ENCODE measurements at regions not wholly inside any gene's neighbourhood (a gene's known extent, or its start where the extent isn't known, plus 50 kb on each side); places are given as distances from the start of the nearest gene placed in this dataset.
"Not testable (repeated sequence)": the region's sequence is repeated elsewhere in the genome, so short reads cannot be mapped to it uniquely, and the experiment has no call there.

DNA sequence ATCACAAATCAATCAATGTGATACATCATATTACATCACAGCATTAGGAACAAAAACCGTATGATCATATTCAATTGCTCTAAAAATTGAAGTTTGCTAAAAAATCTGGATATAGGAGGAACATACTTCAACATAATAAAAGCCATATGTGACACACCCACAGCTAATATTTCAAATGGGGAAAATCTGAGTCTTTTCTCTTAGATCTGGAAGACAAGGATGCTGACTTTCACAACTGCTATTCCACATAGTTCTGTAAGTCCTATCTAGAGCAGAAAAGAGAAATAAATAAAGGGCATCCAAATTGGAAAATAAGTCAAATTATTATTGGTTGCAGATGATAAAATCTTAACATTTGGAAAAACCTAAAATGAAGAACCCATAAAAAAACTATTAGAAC is 256.8 kb upstream of the SGO1 start:
- TF ChIP-seq, protein P1, sequence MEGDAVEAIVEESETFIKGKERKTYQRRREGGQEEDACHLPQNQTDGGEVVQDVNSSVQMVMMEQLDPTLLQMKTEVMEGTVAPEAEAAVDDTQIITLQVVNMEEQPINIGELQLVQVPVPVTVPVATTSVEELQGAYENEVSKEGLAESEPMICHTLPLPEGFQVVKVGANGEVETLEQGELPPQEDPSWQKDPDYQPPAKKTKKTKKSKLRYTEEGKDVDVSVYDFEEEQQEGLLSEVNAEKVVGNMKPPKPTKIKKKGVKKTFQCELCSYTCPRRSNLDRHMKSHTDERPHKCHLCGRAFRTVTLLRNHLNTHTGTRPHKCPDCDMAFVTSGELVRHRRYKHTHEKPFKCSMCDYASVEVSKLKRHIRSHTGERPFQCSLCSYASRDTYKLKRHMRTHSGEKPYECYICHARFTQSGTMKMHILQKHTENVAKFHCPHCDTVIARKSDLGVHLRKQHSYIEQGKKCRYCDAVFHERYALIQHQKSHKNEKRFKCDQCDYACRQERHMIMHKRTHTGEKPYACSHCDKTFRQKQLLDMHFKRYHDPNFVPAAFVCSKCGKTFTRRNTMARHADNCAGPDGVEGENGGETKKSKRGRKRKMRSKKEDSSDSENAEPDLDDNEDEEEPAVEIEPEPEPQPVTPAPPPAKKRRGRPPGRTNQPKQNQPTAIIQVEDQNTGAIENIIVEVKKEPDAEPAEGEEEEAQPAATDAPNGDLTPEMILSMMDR (IDR thresholded peaks at IDR 0.05): no peak
- H3K9me3 ChIP-seq (replicated peaks in 1 of 2; ENCODE audit: control insufficient read depth in 1 of 2, insufficient read depth in 1 of 2, low read length in 2 of 2): peaks cover 9 to 10% of the 10 kb centered on the region in 2 donors
- no peak overlapping the region for H3K4me3 ChIP-seq (replicated peaks in 1 of 3; ENCODE audit: low read depth in 2 of 3, low read length in 3 of 3)
- H3K36me3 ChIP-seq (replicated peaks in 1 of 2; ENCODE audit: control insufficient read depth in 1 of 2, insufficient read depth in 2 of 2, low read length in 2 of 2): no peaks in the 10 kb centered on the region
- intact Hi-C loops (cut with micrococcal nuclease): no loop called here
- H4K20me1 ChIP-seq (ENCODE audit: insufficient read depth, low read length): no peaks in the 10 kb centered on the region
- H3K36me3 Mint-ChIP-seq: no peaks in the 10 kb centered on the region
- peaks cover 2 to 13% (median 6%) of the 10 kb centered on the region in 7 donors for H3K9me3 Mint-ChIP-seq
- H3K4me2 ChIP-seq (replicated peaks; ENCODE audit: extremely low read depth, low read length, poor library complexity, severe bottlenecking): no peak overlapping the region
- H3K4me3 Mint-ChIP-seq: no peak overlapping the region
- H3K27me3 Mint-ChIP-seq (ENCODE audit: low read depth in 3 of 3): no peaks in the 10 kb centered on the region
- no peaks in the 10 kb centered on the region for H3K79me2 ChIP-seq (ENCODE audit: insufficient read depth, low read length)
- H3K4me1 Mint-ChIP-seq: no peaks in the 10 kb centered on the region
- DNase-seq: no peak
- no peaks in the 10 kb centered on the region for H3K27me3 ChIP-seq (ENCODE audit: control insufficient read depth in 2 of 2, insufficient read depth in 2 of 2, low read length in 2 of 2)
- no peak overlapping the region for H3K9ac ChIP-seq (ENCODE audit: insufficient read depth, low read length, poor library complexity, severe bottlenecking)
- no peak overlapping the region for H2AFZ ChIP-seq (ENCODE audit: insufficient read depth, low read depth, low read length, poor library complexity, severe bottlenecking)
- H3K27ac ChIP-seq (ENCODE audit: low read depth in 1 of 2, low read length in 2 of 2): no peak overlapping the region
- no peaks in the 10 kb centered on the region for H3K4me1 ChIP-seq (ENCODE audit: control insufficient read depth in 1 of 2, insufficient read depth in 2 of 2, low read length in 2 of 2)
- H3K27ac Mint-ChIP-seq: no peak overlapping the region
- no CpG with 5 or more reads among the region's 1 CpG for WGBS (ENCODE audit: insufficient coverage)

DNA sequence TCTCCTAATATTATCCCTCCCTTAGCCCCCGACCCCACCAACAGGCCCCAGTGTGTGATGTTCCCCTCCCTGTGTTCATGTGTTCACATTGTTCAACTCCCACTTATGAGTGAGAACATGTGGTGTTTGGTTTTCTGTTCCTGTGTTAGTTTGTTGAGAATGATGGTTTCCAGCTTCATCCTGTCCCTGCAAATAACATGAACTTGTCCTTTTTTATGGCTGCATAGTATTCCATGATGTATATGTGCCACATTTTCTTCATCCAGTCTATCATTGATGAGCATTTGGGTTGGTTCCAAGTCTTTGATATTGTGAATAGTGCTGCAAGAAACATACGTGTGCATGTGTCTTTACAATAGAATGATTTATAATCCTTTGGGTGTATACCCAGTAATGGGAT is 241.3 kb upstream of the SGO1 start:
- DNase-seq; H3K4me3 ChIP-seq (replicated peaks in 1 of 3; ENCODE audit: low read depth in 2 of 3, low read length in 3 of 3); H3K36me3 Mint-ChIP-seq; H4K20me1 ChIP-seq (ENCODE audit: insufficient read depth, low read length); H3K4me1 ChIP-seq (ENCODE audit: control insufficient read depth in 1 of 2, insufficient read depth in 2 of 2, low read length in 2 of 2); H3K27me3 ChIP-seq (ENCODE audit: control insufficient read depth in 2 of 2, insufficient read depth in 2 of 2, low read length in 2 of 2); H3K27ac Mint-ChIP-seq; H3K9me3 ChIP-seq (replicated peaks in 1 of 2; ENCODE audit: control insufficient read depth in 1 of 2, insufficient read depth in 1 of 2, low read length in 2 of 2); intact Hi-C loops (cut with micrococcal nuclease); H3K4me1 Mint-ChIP-seq; H3K79me2 ChIP-seq (ENCODE audit: insufficient read depth, low read length); H3K4me2 ChIP-seq (replicated peaks; ENCODE audit: extremely low read depth, low read length, poor library complexity, severe bottlenecking); H3K27ac ChIP-seq (ENCODE audit: low read depth in 1 of 2, low read length in 2 of 2); H3K9ac ChIP-seq (ENCODE audit: insufficient read depth, low read length, poor library complexity, severe bottlenecking); H3K4me3 Mint-ChIP-seq; H2AFZ ChIP-seq (ENCODE audit: insufficient read depth, low read depth, low read length, poor library complexity, severe bottlenecking); H3K36me3 ChIP-seq (replicated peaks in 1 of 2; ENCODE audit: control insufficient read depth in 1 of 2, insufficient read depth in 2 of 2, low read length in 2 of 2); H3K27me3 Mint-ChIP-seq (ENCODE audit: low read depth in 3 of 3): not testable (repeated sequence)
- WGBS (ENCODE audit: insufficient coverage): 89% methylated on average over 1 of the region's 2 CpGs
- H3K9me3 Mint-ChIP-seq: peaks cover 6 to 20% (median 9%) of the 10 kb centered on the region in 7 donors

All from CD14-positive monocyte (primary cell).